Fibroblast of lung (primary cell): ENCODE measurements at regions not wholly inside any gene's neighbourhood (a gene's known extent, or its start where the extent isn't known, plus 50 kb on each side); places are given as distances from the start of the nearest gene placed in this dataset.

ENCODE experiments used
- DNase-seq, 2 donors: peaks; one replicate each; pipeline versions ENCODE4 v3.0.0 to v3.0.0-alpha.2; 2010; ENCODE audit warnings: low read depth in 2 of 2
- H2AFZ ChIP-seq: 2 replicates; pipeline ENCODE4 v1.5.1; 2012; ENCODE audit warnings: low read length, control low read depth, inconsistent platforms
- H3K27ac ChIP-seq: 2 replicates; pipeline ENCODE4 v1.5.1; 2011; ENCODE audit warnings: low read length, control low read depth; ENCODE audit not compliant: insufficient read depth
- H3K27me3 ChIP-seq: 2 replicates; pipeline ENCODE4 v1.5.1; 2011; ENCODE audit warnings: mild to moderate bottlenecking, low read length; ENCODE audit not compliant: control insufficient read depth, insufficient read depth
- H3K36me3 ChIP-seq: 2 replicates; pipeline ENCODE4 v1.5.1; 2011; ENCODE audit warnings: low read length; ENCODE audit not compliant: control insufficient read depth, insufficient read depth
- H3K4me1 ChIP-seq: 2 replicates; pipeline ENCODE4 v1.5.1; 2011; ENCODE audit warnings: low read length; ENCODE audit not compliant: control insufficient read depth, insufficient read depth; ENCODE audit errors: extremely low read depth
- H3K4me2 ChIP-seq: 2 replicates; pipeline ENCODE4 v1.5.1; 2011; ENCODE audit warnings: low read length, control low read depth; ENCODE audit not compliant: insufficient read depth; ENCODE audit errors: extremely low read depth
- H3K4me3 ChIP-seq, 4 experiments: fragments of 200-600 bp in 1 of 4; sonication (generic) in 1 of 4; replicated peaks in 1 of 4; 2 replicates each; pipeline ENCODE4 v1.5.1; 2011 to 2016; ENCODE audit warnings: low read length in 4 of 4, low read depth in 3 of 4, mild to moderate bottlenecking in 3 of 4, control low read depth in 2 of 4, inconsistent platforms in 1 of 4, mixed read lengths in 1 of 4; ENCODE audit not compliant: insufficient read depth in 1 of 4; ENCODE audit errors: control extremely low read depth in 1 of 4
- H3K79me2 ChIP-seq: 2 replicates; pipeline ENCODE4 v1.5.1; 2012; ENCODE audit warnings: mild to moderate bottlenecking, low read length, inconsistent platforms; ENCODE audit not compliant: control insufficient read depth, insufficient read depth
- H3K9ac ChIP-seq: 2 replicates; pipeline ENCODE4 v1.5.1; 2011; ENCODE audit warnings: mild to moderate bottlenecking, low read length, control low read depth; ENCODE audit not compliant: insufficient read depth
- H3K9me3 ChIP-seq: 2 replicates; pipeline ENCODE4 v1.5.1; 2012; ENCODE audit warnings: low read depth, low read length; ENCODE audit not compliant: control insufficient read depth, insufficient read depth
- H4K20me1 ChIP-seq: 2 replicates; pipeline ENCODE4 v1.5.1; 2011; ENCODE audit warnings: low read length; ENCODE audit not compliant: control insufficient read depth, insufficient read depth; ENCODE audit errors: extremely low read depth
- EZH2 ChIP-seq: IDR thresholded peaks from 2 replicates; pipeline ENCODE4 v1.5.1; 2012; ENCODE audit warnings: low read length, control low read depth, mild to moderate bottlenecking; ENCODE audit errors: missing control alignments
- TF ChIP-seq, protein P1 (sequence below), 2 donors: IDR thresholded peaks in 1 of 2; conservative IDR thresholded peaks in 1 of 2; 1 replicate in 1 of 2; 2 replicates in 1 of 2; pipeline ENCODE4 v1.5.1; 2011 to 2012; ENCODE audit warnings: low read length in 2 of 2, control low read depth in 1 of 2, inconsistent platforms in 1 of 2, low read depth in 1 of 2, mild to moderate bottlenecking in 1 of 2

DNA sequence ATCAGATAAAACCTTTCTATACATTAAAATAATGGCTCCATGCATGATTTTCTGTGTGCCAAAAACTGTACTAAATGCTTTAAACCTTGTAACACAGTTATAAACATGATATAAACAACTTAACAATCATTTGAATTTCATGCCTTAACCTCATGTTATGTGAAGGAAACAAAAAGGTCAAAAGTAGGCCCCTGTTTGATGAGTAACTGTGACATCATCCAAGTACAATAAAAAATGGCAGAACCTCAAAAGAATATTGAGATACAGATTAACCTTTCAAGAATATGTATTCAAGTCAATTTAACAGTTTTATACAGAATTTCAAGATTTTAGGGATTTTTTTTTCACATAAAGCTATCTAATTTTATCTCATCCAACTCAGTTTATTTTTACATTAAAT is 310.7 kb upstream of the DCN start:
- no peak overlapping the region for H3K9ac ChIP-seq
- no peak for TF ChIP-seq EZH2
- TF ChIP-seq, protein P1, sequence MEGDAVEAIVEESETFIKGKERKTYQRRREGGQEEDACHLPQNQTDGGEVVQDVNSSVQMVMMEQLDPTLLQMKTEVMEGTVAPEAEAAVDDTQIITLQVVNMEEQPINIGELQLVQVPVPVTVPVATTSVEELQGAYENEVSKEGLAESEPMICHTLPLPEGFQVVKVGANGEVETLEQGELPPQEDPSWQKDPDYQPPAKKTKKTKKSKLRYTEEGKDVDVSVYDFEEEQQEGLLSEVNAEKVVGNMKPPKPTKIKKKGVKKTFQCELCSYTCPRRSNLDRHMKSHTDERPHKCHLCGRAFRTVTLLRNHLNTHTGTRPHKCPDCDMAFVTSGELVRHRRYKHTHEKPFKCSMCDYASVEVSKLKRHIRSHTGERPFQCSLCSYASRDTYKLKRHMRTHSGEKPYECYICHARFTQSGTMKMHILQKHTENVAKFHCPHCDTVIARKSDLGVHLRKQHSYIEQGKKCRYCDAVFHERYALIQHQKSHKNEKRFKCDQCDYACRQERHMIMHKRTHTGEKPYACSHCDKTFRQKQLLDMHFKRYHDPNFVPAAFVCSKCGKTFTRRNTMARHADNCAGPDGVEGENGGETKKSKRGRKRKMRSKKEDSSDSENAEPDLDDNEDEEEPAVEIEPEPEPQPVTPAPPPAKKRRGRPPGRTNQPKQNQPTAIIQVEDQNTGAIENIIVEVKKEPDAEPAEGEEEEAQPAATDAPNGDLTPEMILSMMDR (conservative IDR thresholded peaks at IDR 0.05 in 1 of 2, IDR thresholded peaks at IDR 0.05 in 1 of 2; ENCODE audit: low read depth in 1 of 2, low read length in 2 of 2), result no peak
- H3K4me1 ChIP-seq, result no peaks in the 10 kb centered on the region
- H3K79me2 ChIP-seq, result no peaks in the 10 kb centered on the region
- H3K27ac ChIP-seq, result no peak overlapping the region
- peak in 1 of 2 donors; percentile 28 for DNase-seq
- no peak overlapping the region for H3K4me2 ChIP-seq
- H3K9me3 ChIP-seq, result no peaks in the 10 kb centered on the region
- H2AFZ ChIP-seq, result no peak overlapping the region
- H3K36me3 ChIP-seq, result no peaks in the 10 kb centered on the region
- H3K27me3 ChIP-seq, result no peaks in the 10 kb centered on the region
- no peak overlapping the region for H3K4me3 ChIP-seq
- H4K20me1 ChIP-seq, result no peaks in the 10 kb centered on the region

DNA sequence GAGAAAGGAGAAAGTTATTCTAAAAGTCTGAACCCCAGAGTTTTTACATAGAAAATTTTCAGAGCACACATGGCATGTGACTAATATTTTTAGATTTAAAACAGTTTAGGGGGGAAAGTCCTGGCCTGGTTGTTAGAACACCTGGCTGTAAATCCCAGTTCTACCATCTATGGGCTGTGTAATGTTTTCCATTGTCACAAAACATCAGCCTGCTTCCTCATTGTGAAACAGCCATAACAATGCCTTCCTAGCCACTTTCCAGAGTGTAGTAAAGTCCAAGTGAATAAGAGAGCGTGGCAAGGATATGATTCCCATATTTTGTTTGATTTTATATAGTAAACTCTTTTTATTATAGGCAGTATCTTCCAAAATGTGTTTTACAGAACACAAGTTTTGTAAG is 310.0 kb upstream of the DCN start:
- no peak for DNase-seq
- H3K4me3 ChIP-seq, result no peak overlapping the region

DNA sequence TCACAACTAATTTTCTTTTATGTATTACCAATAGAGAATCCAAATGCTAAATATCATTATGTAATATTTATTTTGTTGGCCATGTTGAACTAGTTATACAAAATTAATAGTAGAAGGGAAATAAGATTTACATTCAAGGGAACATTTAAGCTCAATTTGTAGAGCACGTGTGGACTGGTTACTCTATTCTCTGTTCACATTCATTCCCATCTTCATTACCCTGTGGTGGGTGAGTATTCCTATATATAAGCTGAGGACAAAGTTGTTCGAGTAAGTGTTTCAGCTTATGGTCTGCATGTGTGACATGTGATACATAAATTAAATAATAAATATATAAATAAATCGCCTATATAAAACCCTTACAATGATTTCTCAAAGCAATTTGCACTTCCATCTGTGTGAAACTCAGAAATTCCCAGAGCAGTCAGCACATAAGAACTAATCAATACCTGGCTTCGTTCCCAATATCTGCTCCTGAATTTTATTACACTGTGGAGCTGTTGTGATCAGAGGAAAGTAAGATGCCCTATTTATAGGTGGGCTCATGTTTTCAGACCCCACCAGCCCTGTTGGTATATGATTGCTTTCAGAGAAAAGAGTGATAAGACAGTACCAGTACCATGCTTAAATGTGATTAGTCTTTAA is 308.2 kb upstream of the DCN start:
- Histone ChIP-seq H3K27ac (no peak overlapping the region), H3K4me2 (no peak overlapping the region), H3K9me3 (no peaks in the 10 kb centered on the region), H4K20me1 (no peaks in the 10 kb centered on the region), H3K27me3 (no peaks in the 10 kb centered on the region), H3K4me3 (no peak overlapping the region), H3K9ac (no peak overlapping the region), H2AFZ (no peak overlapping the region), H3K4me1 (no peaks in the 10 kb centered on the region), H3K79me2 (no peaks in the 10 kb centered on the region), H3K36me3 (no peaks in the 10 kb centered on the region)
- no peak for DNase-seq
- TF ChIP-seq EZH2, result no peak
- TF ChIP-seq, protein P1 (conservative IDR thresholded peaks at IDR 0.05 in 1 of 2, IDR thresholded peaks at IDR 0.05 in 1 of 2; ENCODE audit: low read depth in 1 of 2, low read length in 2 of 2), result no peak

More for the DNA sequence above, 310.0 kb upstream of the DCN start:
- no peaks in the 10 kb centered on the region for H3K27me3 ChIP-seq
- no peaks in the 10 kb centered on the region for H3K79me2 ChIP-seq
- no peaks in the 10 kb centered on the region for H3K9me3 ChIP-seq
- H3K27ac ChIP-seq, result no peak overlapping the region
- TF ChIP-seq, protein P1 (conservative IDR thresholded peaks at IDR 0.05 in 1 of 2, IDR thresholded peaks at IDR 0.05 in 1 of 2; ENCODE audit: low read depth in 1 of 2, low read length in 2 of 2), result no peak
- no peak for TF ChIP-seq EZH2
- H3K4me1 ChIP-seq, result no peaks in the 10 kb centered on the region
- no peaks in the 10 kb centered on the region for H3K36me3 ChIP-seq
- H3K4me2 ChIP-seq, result no peak overlapping the region
- no peaks in the 10 kb centered on the region for H4K20me1 ChIP-seq
- no peak overlapping the region for H3K9ac ChIP-seq
- no peak overlapping the region for H2AFZ ChIP-seq
